Fibroblast of lung (primary cell): ENCODE measurements at regions not wholly inside any gene's neighbourhood (a gene's known extent, or its start where the extent isn't known, plus 50 kb on each side); places are given as distances from the start of the nearest gene placed in this dataset.

Source experiments
- CTCF ChIP-seq, 2 donors: IDR thresholded peaks in 1 of 2; conservative IDR thresholded peaks in 1 of 2; 1 replicate in 1 of 2; 2 replicates in 1 of 2; pipeline ENCODE4 v1.5.1; 2011 to 2012; ENCODE audit warnings: low read length in 2 of 2, control low read depth in 1 of 2, inconsistent platforms in 1 of 2, low read depth in 1 of 2, mild to moderate bottlenecking in 1 of 2
- EZH2 ChIP-seq: IDR thresholded peaks from 2 replicates; pipeline ENCODE4 v1.5.1; 2012; ENCODE audit warnings: low read length, control low read depth, mild to moderate bottlenecking; ENCODE audit errors: missing control alignments

DNA sequence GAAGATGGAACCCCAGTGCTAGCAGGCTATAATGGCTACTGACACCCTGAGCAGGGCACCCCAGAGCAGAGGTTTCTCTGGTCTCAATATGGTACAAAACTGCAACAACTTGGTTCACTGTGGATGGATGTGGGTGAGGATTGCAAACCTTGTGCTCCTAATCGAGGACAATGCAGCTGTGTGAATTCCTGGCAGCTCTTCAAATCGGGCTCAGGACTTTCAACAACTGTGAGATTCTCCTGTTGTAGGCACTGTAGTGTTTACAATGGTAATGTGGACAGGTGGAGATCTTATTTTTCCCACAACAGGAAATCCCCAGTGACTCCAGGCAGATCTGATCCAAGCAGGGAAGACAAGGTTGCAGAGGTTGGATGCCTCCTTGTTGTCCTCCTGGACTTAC lies 101.5 kb downstream of the RCHY1 start:
- TF ChIP-seq CTCF (conservative IDR thresholded peaks at IDR 0.05 in 1 of 2, IDR thresholded peaks at IDR 0.05 in 1 of 2; ENCODE audit: low read depth in 1 of 2, low read length in 2 of 2) (no peak), EZH2 (no peak)
